ENCODE measurements at regions not wholly inside any gene's neighbourhood (a gene's known extent, or its start where the extent isn't known, plus 50 kb on each side); places are given as distances from the start of the nearest gene placed in this dataset.
"Not testable (repeated sequence)": the region's sequence is repeated elsewhere in the genome, so short reads cannot be mapped to it uniquely, and the experiment has no call there.

- Histone ChIP-seq H3K9me3 (no peaks in the 10 kb centered on the region), H3K36me3 (no peaks in the 10 kb centered on the region), H3K4me1 (no peaks in the 10 kb centered on the region), H3K4me3 (no peak overlapping the region), H3K27me3 (no peaks in the 10 kb centered on the region), H3K27ac (no peak overlapping the region)
- DNase-seq (ENCODE audit: low spot score), result no peak
- TF ChIP-seq CTCF (IDR thresholded peaks at IDR 0.05), result no peak
Observed at GRCh38 chr10:8844141-8844540, 789.7 kb downstream of the GATA3 start.

GRCh38 chr10:8852546-8852945 is 798.1 kb downstream of the GATA3 start:
- no peak for DNase-seq (ENCODE audit: low spot score)
- Histone ChIP-seq H3K4me1 (no peaks in the 10 kb centered on the region), H3K36me3 (no peaks in the 10 kb centered on the region), H3K9me3 (no peaks in the 10 kb centered on the region), H3K27ac (no peak overlapping the region), H3K4me3 (no peak overlapping the region), H3K27me3 (no peaks in the 10 kb centered on the region)
- no peak for TF ChIP-seq CTCF (IDR thresholded peaks at IDR 0.05)

- Histone ChIP-seq H3K27me3 (no peaks in the 10 kb centered on the region), H3K36me3 (no peaks in the 10 kb centered on the region), H3K4me3 (no peak overlapping the region), H3K27ac (no peak overlapping the region), H3K9me3 (no peaks in the 10 kb centered on the region), H3K4me1 (no peaks in the 10 kb centered on the region)
- no peak for TF ChIP-seq CTCF (IDR thresholded peaks at IDR 0.05)
- DNase-seq (ENCODE audit: low spot score), result no peak
Observed at GRCh38 chr10:8853048-8853447, 798.6 kb downstream of the GATA3 start.

GRCh38 chr10:8868924-8869323 is 814.4 kb downstream of the GATA3 start:
- DNase-seq (ENCODE audit: low spot score); H3K4me3 ChIP-seq; H3K27ac ChIP-seq; H3K4me1 ChIP-seq; H3K27me3 ChIP-seq; H3K36me3 ChIP-seq; H3K9me3 ChIP-seq: not testable (repeated sequence)

- Histone ChIP-seq H3K27ac (no peak overlapping the region), H3K27me3 (no peaks in the 10 kb centered on the region), H3K36me3 (no peaks in the 10 kb centered on the region), H3K4me1 (no peaks in the 10 kb centered on the region), H3K9me3 (no peaks in the 10 kb centered on the region), H3K4me3 (no peak overlapping the region)
- no peak for DNase-seq (ENCODE audit: low spot score)
- TF ChIP-seq CTCF (IDR thresholded peaks at IDR 0.05), result peak in 1 of 2 donors; percentile 15
Observed at GRCh38 chr10:8873310-8873709, 818.8 kb downstream of the GATA3 start.

- TF ChIP-seq CTCF (IDR thresholded peaks at IDR 0.05), result no peak
- Histone ChIP-seq H3K9me3 (no peaks in the 10 kb centered on the region), H3K4me3 (no peak overlapping the region), H3K27me3 (no peaks in the 10 kb centered on the region), H3K27ac (no peak overlapping the region), H3K36me3 (no peaks in the 10 kb centered on the region), H3K4me1 (no peaks in the 10 kb centered on the region)
- DNase-seq (ENCODE audit: low spot score), result no peak
Observed at GRCh38 chr10:8874268-8874667, 819.8 kb downstream of the GATA3 start.

All from right atrium auricular region (tissue), 2 donors.